ENCODE measurements at regions not wholly inside any gene's neighbourhood (a gene's known extent, or its start where the extent isn't known, plus 50 kb on each side); places are given as distances from the start of the nearest gene placed in this dataset.

DNA sequence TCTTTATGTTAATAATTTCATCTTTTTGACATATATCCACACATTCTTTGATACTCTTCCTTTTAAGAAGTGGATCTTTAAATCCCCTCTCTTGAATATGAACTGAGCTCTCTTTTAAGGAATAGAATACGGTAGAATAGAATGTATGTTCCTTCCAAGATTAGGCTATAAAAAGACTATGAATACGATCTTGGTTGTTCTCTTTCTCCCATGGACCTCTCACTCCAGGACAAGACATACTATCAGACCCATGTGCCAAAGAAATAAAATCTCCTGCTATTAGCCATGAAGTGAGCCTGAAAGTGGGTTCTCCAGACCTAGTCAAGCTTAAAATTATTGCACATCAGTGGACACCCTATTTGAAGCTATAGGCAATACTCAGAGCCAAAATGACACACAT is 392.2 kb upstream of the ANO3 start:
- intact Hi-C loops (cut with DNase I; ENCODE audit: low total_unique reads) = no loop called here
- DNase-seq (ENCODE audit: low spot score in 2 of 2) = no peak
- TF ChIP-seq, protein P1, sequence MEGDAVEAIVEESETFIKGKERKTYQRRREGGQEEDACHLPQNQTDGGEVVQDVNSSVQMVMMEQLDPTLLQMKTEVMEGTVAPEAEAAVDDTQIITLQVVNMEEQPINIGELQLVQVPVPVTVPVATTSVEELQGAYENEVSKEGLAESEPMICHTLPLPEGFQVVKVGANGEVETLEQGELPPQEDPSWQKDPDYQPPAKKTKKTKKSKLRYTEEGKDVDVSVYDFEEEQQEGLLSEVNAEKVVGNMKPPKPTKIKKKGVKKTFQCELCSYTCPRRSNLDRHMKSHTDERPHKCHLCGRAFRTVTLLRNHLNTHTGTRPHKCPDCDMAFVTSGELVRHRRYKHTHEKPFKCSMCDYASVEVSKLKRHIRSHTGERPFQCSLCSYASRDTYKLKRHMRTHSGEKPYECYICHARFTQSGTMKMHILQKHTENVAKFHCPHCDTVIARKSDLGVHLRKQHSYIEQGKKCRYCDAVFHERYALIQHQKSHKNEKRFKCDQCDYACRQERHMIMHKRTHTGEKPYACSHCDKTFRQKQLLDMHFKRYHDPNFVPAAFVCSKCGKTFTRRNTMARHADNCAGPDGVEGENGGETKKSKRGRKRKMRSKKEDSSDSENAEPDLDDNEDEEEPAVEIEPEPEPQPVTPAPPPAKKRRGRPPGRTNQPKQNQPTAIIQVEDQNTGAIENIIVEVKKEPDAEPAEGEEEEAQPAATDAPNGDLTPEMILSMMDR (IDR thresholded peaks at IDR 0.05) = no peak
- 77 to 88% methylated on average over 2 of the region's 2 CpGs for WGBS, 2 donors
- H3K4me3 ChIP-seq (ENCODE audit: low read depth, poor library complexity, severe bottlenecking) = no peak overlapping the region

DNA sequence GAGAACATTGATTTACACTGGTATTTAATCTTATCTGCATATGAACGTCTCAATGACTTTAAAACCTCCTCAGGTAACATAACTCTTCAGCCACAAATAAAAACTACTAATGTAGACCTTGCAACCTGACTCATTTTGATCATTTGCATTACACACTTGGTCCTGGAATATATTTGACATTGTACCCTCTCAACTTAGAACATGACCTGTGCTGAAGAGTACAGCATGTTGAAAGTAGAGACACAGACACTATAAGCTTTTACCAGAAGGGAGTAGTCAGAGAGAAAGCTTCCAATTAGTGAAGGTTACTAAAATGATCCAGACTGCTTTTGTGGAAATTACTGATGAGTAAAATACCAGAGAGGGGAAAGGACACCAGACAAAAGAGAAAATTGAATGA is 390.6 kb upstream of the ANO3 start:
- intact Hi-C loops (cut with DNase I; ENCODE audit: low total_unique reads) = no loop called here
- 74 to 77% methylated on average over 1 of the region's 1 CpG for WGBS, 2 donors
- no peak for DNase-seq (ENCODE audit: low spot score in 2 of 2)
- TF ChIP-seq, protein P1 (IDR thresholded peaks at IDR 0.05) = no peak
- TF ChIP-seq POLR2A (IDR thresholded peaks at IDR 0.05) = no peak
- no peak overlapping the region for H3K4me3 ChIP-seq (ENCODE audit: low read depth, poor library complexity, severe bottlenecking)

DNA sequence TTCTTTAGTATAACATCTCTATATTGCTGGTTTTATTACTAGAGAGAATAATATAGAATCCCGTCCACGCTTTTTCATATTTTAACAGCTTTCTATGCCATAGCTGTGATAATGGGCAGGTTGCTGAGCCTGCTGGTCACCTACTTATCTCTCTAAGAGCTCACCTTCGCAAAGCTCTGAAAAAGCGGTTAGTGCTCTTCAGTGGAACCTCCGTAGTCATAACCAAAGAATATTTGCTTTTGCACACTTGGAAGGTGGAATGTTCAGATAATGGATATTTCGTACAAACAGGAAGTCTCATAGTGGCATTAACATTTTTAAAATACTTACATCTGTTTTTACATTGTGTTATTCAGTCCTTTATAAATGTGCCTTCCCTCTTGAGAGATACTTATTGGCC is 388.9 kb upstream of the ANO3 start:
- WGBS, 2 donors = 92 to 93% methylated on average over 6 of the region's 6 CpGs
- H3K4me3 ChIP-seq (ENCODE audit: low read depth, poor library complexity, severe bottlenecking) = no peak overlapping the region
- no peak for TF ChIP-seq POLR2A (IDR thresholded peaks at IDR 0.05)
- TF ChIP-seq, protein P1 (IDR thresholded peaks at IDR 0.05) = no peak
- intact Hi-C loops (cut with DNase I; ENCODE audit: low total_unique reads) = no loop called here
- no peak for DNase-seq (ENCODE audit: low spot score in 2 of 2)

DNA sequence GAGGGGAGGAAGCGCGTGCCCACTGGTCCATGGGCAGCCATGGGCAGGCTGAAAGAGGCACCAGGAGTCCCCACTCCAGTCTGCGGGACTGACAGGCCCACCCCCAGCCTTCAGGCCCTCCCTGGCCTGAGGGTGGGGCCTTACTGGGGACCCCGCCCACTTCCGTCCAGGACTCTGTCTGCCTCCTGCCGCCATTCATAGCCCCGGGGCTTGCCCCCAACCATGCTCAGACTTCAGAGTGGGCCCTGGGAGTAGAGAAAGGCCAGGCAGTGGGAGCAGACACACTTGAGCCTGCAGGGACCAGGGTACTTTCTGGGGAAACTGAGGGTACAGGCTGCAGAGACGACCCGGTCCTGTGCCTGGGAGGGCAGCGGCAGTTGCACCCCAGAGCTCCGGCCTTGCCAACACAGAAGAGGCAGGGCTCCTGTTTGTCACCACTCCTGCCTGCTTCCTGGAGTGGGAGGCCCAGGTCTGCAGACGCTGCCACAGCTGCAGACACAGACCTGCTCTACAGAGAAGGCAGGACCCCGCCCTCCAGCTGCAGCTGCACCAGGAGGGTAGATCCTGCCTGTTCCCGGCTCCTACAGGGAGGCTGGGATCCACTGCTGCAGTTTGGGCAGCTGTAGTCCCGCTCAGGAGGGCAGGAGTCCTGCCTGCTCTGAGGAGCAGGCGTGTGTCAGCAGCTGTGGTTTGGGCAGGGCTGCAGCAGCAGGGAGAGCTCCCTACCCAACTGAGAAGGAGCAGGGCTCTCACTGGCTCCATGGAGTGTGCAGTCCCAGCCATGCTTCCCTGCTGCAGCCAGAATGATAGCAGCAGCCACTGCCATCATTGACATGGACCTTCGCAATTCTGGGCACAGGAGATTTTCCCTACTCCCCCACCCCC is 387.9 kb upstream of the ANO3 start:
- H3K4me3 ChIP-seq (ENCODE audit: low read depth, poor library complexity, severe bottlenecking) = no peak overlapping the region
- intact Hi-C loops (cut with DNase I; ENCODE audit: low total_unique reads) = no loop called here
- no peak for DNase-seq (ENCODE audit: low spot score in 2 of 2)
- WGBS, 2 donors = 71 to 74% methylated on average over 7 to 16 of the region's 17 CpGs
- TF ChIP-seq, protein P1 (IDR thresholded peaks at IDR 0.05) = no peak
- no peak for TF ChIP-seq POLR2A (IDR thresholded peaks at IDR 0.05)

DNA sequence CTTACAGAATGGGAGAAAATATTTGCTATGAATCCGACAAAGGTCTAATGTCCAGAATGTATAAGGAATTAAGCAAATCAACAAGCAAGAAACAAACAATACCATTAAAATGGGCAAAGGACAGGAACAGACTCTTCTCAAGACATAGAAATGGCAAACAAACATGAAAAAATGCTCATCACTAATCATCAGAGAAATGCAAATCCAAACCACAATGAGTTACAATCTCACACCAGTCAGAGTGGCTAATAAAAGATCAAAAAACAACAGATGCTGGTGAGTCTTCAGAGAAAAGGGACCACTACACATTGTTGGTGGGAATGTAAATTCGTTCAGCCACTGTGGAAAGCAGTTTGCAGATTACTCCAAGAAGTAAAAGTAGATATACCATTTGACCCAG is 382.0 kb upstream of the ANO3 start:
- WGBS, 2 donors = 83 to 91% methylated on average over 2 of the region's 2 CpGs

More for the DNA sequence above, 382.0 kb upstream of the ANO3 start:
- H3K4me3 ChIP-seq (ENCODE audit: low read depth, poor library complexity, severe bottlenecking) = no peak overlapping the region
- intact Hi-C loops (cut with DNase I; ENCODE audit: low total_unique reads) = no loop called here
- DNase-seq (ENCODE audit: low spot score in 2 of 2) = no peak
- TF ChIP-seq, protein P1 (IDR thresholded peaks at IDR 0.05) = no peak
- no peak for TF ChIP-seq POLR2A (IDR thresholded peaks at IDR 0.05)
